T-helper 2 cell treated with Interferon-gamma antibody and Interleukin-4, amounts not matched to agents 5 μg/mL and 100 μg/mL, for 36 hours (primary cell): ENCODE measurements at regions not wholly inside any gene's neighbourhood (a gene's known extent, or its start where the extent isn't known, plus 50 kb on each side); places are given as distances from the start of the nearest gene placed in this dataset.
"Not testable (repeated sequence)": the region's sequence is repeated elsewhere in the genome, so short reads cannot be mapped to it uniquely, and the experiment has no call there.

ENCODE experiments used
- DNase-seq: peaks from one replicate; pipeline ENCODE4 v3.0.0; 2021; ENCODE audit warnings: low spot score
- H3K27ac Mint-ChIP-seq: one replicate; pipeline ENCODE4 v1.8.0; 2021; ENCODE audit warnings: mild to moderate bottlenecking, mixed read lengths
- H3K27me3 Mint-ChIP-seq: one replicate; pipeline ENCODE4 v1.8.0; 2021; ENCODE audit warnings: low read depth, mixed read lengths
- H3K36me3 Mint-ChIP-seq: one replicate; pipeline ENCODE4 v1.8.0; 2021; ENCODE audit warnings: low read depth, mixed read lengths
- H3K4me1 Mint-ChIP-seq: one replicate; pipeline ENCODE4 v1.8.0; 2021; ENCODE audit warnings: low read depth, mixed read lengths
- H3K4me3 Mint-ChIP-seq: one replicate; pipeline ENCODE4 v1.8.0; 2022; ENCODE audit warnings: mild to moderate bottlenecking, moderate library complexity, mixed read lengths
- H3K9me3 Mint-ChIP-seq: one replicate; pipeline ENCODE4 v1.8.0; 2021; ENCODE audit warnings: mixed read lengths

DNA sequence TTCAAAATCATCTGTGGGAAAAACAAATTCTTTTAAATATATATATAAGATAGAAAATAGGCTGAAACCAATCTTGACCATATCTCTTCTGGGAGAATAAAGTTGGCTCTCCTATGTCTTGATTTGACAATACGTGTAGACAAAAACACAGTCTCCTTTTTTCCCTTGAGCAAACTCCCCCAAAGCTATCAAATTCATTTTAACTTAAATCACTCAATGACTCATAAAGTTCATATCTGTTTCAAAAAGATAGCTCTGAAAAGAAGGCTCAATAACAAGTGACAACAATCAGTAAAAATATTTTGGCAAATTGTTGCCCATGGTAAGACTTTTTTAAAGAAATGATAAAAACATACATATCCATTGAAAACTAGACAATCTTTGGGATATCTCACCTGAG lies 236.0 kb upstream of the TENT5A start:
- no peak overlapping the region for H3K27ac Mint-ChIP-seq

DNA sequence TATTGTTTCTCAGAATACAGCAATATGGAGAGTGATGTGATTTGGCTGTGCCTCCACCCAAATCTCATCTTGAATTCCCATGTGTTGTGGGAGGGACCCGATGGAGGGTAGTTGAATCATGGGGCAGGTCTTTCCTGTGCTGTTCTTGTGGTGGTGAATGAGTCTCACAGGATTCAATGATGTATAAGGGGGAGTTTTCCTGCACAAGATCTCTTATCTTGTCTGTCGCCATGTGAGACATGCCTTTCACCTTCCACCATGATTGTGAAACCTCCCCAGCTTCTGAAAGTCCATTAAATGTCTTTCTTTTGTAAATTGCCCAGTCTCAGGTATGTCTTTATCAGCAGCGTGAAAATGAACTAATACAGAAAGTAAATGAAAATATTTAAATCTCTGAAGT lies 234.8 kb upstream of the TENT5A start:
- Mint-ChIP-seq H3K4me1 (no peaks in the 10 kb centered on the region), H3K27me3 (no peaks in the 10 kb centered on the region), H3K27ac (no peak overlapping the region), H3K9me3 (no peaks in the 10 kb centered on the region), H3K36me3 (no peaks in the 10 kb centered on the region), H3K4me3 (no peak overlapping the region)
- DNase-seq, result no peak

More for the DNA sequence above, 236.0 kb upstream of the TENT5A start:
- Mint-ChIP-seq H3K4me3 (no peak overlapping the region), H3K9me3 (no peaks in the 10 kb centered on the region), H3K36me3 (no peaks in the 10 kb centered on the region), H3K4me1 (no peaks in the 10 kb centered on the region), H3K27me3 (no peaks in the 10 kb centered on the region)
- no peak for DNase-seq

DNA sequence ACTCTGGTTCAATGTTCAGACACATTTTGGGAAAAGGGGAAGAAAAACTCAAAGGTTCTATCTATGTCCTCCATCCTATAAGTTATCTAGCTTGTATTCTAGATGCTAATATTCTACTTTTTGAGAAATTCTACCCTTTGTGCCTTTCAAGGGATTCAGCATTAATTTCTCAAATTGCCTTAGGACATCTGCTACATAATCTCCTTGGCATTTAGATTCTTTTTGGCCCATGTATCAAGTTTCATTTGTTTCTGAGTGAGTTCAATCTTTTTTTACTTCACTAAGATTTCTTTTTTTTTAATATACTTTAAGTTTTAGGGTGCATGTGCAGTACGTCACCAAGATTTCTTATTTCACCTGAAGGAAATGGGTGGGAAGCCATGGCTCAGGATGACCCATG lies 232.7 kb upstream of the TENT5A start:
- H3K36me3 Mint-ChIP-seq, result no peaks in the 10 kb centered on the region
- H3K9me3 Mint-ChIP-seq, result no peaks in the 10 kb centered on the region
- DNase-seq, result no peak
- H3K27me3 Mint-ChIP-seq, result no peaks in the 10 kb centered on the region
- no peaks in the 10 kb centered on the region for H3K4me1 Mint-ChIP-seq
- no peak overlapping the region for H3K4me3 Mint-ChIP-seq
- H3K27ac Mint-ChIP-seq, result no peak overlapping the region

DNA sequence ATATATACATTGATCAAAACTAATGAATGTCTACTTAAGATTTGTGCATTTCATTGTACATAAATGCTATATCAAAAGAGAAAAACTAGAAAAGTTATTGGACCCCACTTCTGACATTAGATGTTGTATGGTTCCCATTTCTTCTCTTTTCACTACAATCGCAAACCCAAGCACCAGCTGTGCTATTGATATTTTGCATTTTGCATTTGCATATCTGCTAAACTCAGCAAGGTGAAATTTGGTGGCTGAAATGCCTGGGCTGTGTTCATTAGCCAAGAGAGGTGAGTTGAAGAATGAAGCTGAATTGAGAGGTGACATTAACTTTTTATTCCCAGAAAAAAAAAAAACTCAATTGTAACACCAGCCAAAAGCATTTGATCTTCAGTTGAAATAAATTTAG lies 232.1 kb upstream of the TENT5A start:
- Mint-ChIP-seq H3K27me3 (no peaks in the 10 kb centered on the region), H3K36me3 (no peaks in the 10 kb centered on the region), H3K4me1 (no peaks in the 10 kb centered on the region), H3K4me3 (no peak overlapping the region), H3K9me3 (no peaks in the 10 kb centered on the region), H3K27ac (no peak overlapping the region)
- DNase-seq, result no peak

DNA sequence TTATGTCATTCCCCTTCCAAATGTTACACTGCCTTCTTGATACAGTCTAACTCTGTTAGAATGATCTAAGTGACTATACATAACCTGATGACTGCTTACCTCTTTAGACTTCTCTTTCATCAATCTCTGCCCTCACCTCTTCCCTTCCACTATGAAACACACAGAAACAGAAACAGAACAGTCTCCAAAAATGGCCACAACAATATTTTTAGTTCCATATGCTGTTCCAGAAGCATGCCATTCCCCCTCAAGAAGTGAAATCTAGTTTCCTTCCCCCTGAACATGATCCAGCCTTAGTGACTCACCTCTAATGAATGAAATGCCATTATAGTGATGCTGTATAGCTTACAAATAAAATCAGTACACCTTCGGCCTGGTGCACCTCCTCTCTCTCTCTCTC lies 229.3 kb upstream of the TENT5A start:
- Mint-ChIP-seq H3K36me3 (no peaks in the 10 kb centered on the region), H3K9me3 (no peaks in the 10 kb centered on the region), H3K27ac (no peak overlapping the region), H3K4me1 (no peaks in the 10 kb centered on the region), H3K4me3 (no peak overlapping the region), H3K27me3 (no peaks in the 10 kb centered on the region)
- no peak for DNase-seq

DNA sequence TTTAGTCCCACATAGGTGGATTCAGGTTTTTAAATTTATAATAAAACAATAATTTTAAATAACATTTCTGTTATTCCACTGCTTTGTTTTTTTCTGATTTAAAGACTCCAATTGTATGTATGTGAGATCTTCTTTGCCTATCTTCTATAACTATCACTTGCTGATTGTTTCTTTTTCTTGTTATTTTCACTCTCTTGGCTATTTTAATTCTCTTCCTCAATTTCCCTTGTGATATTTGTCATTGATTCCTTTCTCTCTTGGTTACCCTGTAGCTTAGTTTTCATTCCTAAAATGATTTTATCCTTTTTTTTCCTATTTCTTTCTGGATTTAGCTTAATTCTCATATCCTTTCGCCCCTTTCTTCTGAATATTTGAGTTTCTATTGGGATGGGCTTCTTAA lies 227.3 kb upstream of the TENT5A start:
- no peaks in the 10 kb centered on the region for H3K4me1 Mint-ChIP-seq
- DNase-seq, result no peak
- no peaks in the 10 kb centered on the region for H3K36me3 Mint-ChIP-seq
- no peak overlapping the region for H3K27ac Mint-ChIP-seq
- no peaks in the 10 kb centered on the region for H3K9me3 Mint-ChIP-seq
- no peak overlapping the region for H3K4me3 Mint-ChIP-seq
- no peaks in the 10 kb centered on the region for H3K27me3 Mint-ChIP-seq

DNA sequence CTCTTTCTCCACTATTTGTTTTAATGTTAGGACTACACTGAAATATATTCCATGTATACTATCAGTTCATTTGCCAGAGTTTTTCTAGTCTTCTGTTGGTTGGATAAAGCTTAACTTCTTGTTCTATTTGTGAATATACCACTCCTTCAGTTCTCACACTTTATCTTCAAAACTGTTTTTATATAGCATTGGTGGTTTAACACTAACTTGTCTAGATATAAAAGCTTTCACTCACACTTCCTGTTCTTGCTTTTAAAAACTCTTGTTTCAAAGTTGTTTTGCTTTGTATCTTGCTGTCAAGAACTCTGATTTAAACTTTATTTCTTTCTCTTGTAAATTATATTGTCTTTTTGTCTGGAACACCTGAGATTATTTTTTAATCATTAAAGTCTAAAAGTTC lies 226.8 kb upstream of the TENT5A start:
- H3K27me3 Mint-ChIP-seq, result no peaks in the 10 kb centered on the region
- H3K4me1 Mint-ChIP-seq, result no peaks in the 10 kb centered on the region
- H3K9me3 Mint-ChIP-seq, result no peaks in the 10 kb centered on the region
- H3K27ac Mint-ChIP-seq, result no peak overlapping the region
- no peak for DNase-seq
- H3K4me3 Mint-ChIP-seq, result no peak overlapping the region
- no peaks in the 10 kb centered on the region for H3K36me3 Mint-ChIP-seq

DNA sequence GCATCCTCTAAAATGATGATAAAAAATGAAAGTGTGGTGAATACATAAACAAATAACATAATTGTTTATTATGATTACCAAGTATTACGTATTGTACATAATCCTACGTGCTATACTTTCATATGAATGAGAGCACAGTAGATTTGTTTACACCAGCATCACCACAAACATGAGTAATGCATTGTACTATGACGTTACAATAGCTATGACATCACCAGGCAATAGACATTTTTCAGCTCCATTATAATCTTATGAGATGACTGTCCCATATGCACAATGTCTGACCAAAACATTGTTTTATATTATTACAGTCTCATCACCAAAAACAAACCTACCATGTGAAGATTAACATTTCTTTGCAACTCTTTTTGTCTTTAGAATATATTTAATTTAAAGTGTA lies 225.7 kb upstream of the TENT5A start:
- Mint-ChIP-seq H3K27ac (no peak overlapping the region), H3K9me3 (peaks cover under 1% of the 10 kb centered on the region), H3K36me3 (no peaks in the 10 kb centered on the region), H3K4me3 (no peak overlapping the region), H3K27me3 (no peaks in the 10 kb centered on the region), H3K4me1 (no peaks in the 10 kb centered on the region)
- DNase-seq, result no peak

DNA sequence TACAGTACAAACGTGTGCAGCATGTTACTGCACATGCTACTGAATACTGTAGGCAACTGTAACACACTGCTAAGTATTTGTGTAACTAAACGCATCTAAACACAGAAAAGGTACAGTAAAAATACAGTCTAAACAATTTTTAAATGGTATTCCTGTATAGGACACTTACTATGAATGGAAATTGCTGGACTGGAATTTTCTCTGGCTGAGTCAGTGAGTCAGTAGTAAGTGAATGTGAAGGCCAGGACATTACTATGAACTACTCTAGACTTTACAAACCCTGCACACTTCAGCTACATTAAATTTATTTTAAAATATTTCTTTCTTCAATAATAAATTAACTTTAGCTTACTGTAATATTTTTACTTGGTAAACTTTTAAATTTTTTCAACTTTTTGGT lies 225.0 kb upstream of the TENT5A start:
- no peaks in the 10 kb centered on the region for H3K36me3 Mint-ChIP-seq
- peaks cover 8% of the 10 kb centered on the region for H3K9me3 Mint-ChIP-seq
- H3K27ac Mint-ChIP-seq, result no peak overlapping the region
- DNase-seq, result no peak
- H3K4me3 Mint-ChIP-seq, result no peak overlapping the region
- H3K27me3 Mint-ChIP-seq, result no peaks in the 10 kb centered on the region
- H3K4me1 Mint-ChIP-seq, result no peaks in the 10 kb centered on the region

DNA sequence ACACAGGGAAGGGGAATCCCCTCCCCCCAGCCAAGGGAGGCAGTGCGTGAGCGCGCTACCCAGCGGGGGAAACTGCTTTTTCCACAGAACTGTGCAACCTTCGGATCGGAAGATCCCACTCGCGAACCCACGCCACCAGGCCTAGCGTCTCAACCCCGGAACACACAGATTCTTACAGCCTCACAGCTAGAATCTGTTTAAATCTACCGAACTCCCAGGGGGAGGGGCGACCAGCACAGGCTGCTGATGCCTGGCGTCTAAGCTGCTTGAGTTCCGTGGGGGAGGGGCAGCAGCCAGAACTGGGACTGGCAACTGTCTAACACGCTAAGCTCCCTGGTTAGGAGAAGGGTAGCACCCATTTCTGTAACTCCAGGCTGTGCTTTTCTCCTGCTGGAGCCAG lies 217.3 kb upstream of the TENT5A start:
- DNase-seq, result no peak
- no peaks in the 10 kb centered on the region for H3K27me3 Mint-ChIP-seq
- H3K4me3 Mint-ChIP-seq, result no peak overlapping the region
- H3K27ac Mint-ChIP-seq, result no peak overlapping the region
- H3K36me3 Mint-ChIP-seq, result no peaks in the 10 kb centered on the region
- peaks cover 17% of the 10 kb centered on the region for H3K9me3 Mint-ChIP-seq
- no peaks in the 10 kb centered on the region for H3K4me1 Mint-ChIP-seq

DNA sequence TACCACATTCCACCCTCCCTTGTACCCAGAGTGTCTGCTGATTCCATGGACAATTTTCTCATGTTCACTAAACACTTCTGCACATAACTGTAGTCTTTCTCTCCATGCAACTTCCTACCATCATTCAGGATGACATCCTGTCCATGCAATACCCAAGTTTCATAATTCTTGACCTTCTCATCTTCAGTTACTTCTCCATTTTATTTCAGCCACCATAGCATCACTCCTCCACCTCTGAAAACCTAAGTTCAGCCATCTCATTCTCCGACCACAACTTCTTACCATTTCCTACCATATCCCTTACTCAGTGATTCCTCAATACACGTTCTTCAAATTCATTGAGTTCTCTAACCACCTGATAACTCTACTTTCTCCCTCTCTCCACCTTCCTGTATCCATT lies 216.5 kb upstream of the TENT5A start:
- peaks cover 17% of the 10 kb centered on the region for H3K9me3 Mint-ChIP-seq
- H3K4me3 Mint-ChIP-seq, result no peak overlapping the region
- no peak overlapping the region for H3K27ac Mint-ChIP-seq
- no peak for DNase-seq
- no peaks in the 10 kb centered on the region for H3K36me3 Mint-ChIP-seq
- H3K27me3 Mint-ChIP-seq, result no peaks in the 10 kb centered on the region
- no peaks in the 10 kb centered on the region for H3K4me1 Mint-ChIP-seq

DNA sequence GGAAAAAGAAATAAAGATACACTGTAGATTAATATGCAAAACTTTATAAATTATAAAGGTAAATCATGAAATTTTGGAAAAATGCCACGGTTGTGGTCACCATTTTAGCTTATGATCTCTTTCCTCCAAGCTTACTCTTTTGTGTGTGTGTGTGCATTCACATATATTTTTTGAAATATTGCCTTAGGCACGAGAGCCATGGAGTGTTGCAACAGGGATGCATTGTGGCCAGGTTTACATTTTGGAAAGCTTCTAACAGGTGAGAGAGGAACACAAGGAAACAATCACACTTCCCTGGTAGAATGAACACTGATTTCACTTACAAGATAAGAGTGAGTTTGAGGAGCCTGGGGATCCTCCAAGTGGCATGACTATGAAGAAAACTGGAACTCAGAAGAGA lies 214.5 kb upstream of the TENT5A start:
- Mint-ChIP-seq H3K27ac (no peak overlapping the region), H3K4me3 (no peak overlapping the region), H3K4me1 (no peaks in the 10 kb centered on the region), H3K9me3 (peaks cover 5% of the 10 kb centered on the region), H3K27me3 (no peaks in the 10 kb centered on the region), H3K36me3 (no peaks in the 10 kb centered on the region)
- DNase-seq, result no peak

DNA sequence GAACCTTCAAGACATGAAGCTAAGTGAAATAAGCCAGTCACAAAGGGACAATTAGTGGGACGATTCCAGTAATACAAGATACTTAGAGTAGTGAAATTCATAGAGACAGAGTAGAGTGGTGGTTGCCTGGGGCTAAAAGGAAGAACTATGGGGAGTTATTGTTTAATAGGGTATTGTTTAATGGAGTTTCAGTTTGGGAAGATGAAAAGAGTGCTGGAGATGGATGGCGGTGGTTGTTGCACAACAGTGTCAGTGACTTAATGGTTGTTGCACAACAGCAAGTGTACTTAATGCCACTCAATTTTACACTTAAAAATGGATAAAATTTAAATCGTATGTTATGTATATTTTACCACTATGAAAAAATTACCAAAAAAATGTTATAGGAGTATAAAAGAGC lies 209.7 kb upstream of the TENT5A start:
- Mint-ChIP-seq H3K4me1 (no peaks in the 10 kb centered on the region), H3K36me3 (no peaks in the 10 kb centered on the region), H3K27ac (no peak overlapping the region), H3K9me3 (peaks cover 6% of the 10 kb centered on the region), H3K27me3 (no peaks in the 10 kb centered on the region), H3K4me3 (no peak overlapping the region)
- no peak for DNase-seq

DNA sequence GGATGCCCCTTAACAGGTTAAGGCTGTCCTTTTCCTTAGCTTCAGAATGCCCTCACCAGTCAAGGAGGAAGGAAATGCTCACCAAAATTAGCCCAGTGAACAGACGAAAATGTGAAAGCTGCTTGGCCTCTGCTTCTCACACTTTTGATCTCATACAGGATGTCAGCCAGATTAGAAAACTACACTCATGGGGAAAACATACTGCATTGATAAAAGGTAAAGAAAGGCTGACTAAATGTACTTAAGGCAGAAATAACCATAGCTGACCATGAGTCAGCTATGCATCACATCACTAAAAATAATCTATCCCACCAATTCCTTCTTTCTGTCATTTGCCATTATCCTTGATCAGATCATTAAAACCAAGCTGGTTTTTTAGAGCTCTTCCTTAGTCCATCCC lies 198.4 kb upstream of the TENT5A start:
- DNase-seq, result no peak
- Mint-ChIP-seq H3K9me3 (peaks cover 1% of the 10 kb centered on the region), H3K27ac (no peak overlapping the region)

DNA sequence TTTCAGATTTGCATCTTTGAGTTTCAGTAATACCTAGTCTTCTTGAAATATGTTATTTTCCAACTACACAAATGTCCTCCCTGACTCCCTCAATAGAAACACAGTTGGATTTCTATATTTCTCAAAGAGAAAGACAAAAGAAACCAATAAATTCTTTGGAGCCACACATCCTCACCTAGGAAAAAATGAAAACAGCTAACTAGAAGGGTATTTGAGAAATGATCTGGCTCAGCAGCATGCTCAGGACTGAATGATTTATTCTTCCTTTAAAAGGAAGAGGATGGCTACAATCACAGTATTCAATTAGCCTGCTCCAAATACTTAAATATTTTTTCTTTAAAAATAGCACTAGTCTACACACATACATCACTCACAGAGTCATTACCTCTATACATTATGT lies 196.4 kb upstream of the TENT5A start:
- Mint-ChIP-seq H3K27me3 (no peaks in the 10 kb centered on the region), H3K27ac (no peak overlapping the region), H3K9me3 (no peaks in the 10 kb centered on the region), H3K36me3 (no peaks in the 10 kb centered on the region), H3K4me3 (no peak overlapping the region), H3K4me1 (no peaks in the 10 kb centered on the region)
- DNase-seq, result no peak

More for the DNA sequence above, 198.4 kb upstream of the TENT5A start:
- Mint-ChIP-seq H3K36me3 (no peaks in the 10 kb centered on the region), H3K4me3 (no peak overlapping the region), H3K27me3 (no peaks in the 10 kb centered on the region), H3K4me1 (no peaks in the 10 kb centered on the region)

DNA sequence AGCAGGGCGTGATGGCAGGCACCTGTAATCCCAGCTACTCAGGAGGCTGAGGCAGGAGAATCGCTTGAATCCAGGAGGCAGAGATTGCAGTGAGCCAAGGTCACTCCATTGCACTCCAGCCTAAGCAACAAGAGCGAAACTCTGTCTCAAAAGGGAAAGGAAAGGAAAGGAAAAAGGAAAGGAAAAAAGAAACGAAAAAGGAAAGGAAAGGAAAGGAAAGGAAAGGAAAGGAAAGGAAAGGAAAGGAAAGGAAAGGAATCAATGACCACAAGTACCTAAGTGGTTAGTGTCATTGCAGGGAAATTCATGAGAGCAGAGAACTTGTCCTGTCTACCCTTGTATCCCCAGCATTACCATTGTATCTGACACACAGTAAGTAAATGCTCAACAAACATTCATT lies 195.7 kb upstream of the TENT5A start:
- H3K4me1 Mint-ChIP-seq, H3K27me3 Mint-ChIP-seq, H3K36me3 Mint-ChIP-seq, H3K4me3 Mint-ChIP-seq, DNase-seq, H3K27ac Mint-ChIP-seq, H3K9me3 Mint-ChIP-seq: not testable (repeated sequence)
